Mesendoderm (in vitro differentiated cells): ENCODE measurements at regions not wholly inside any gene's neighbourhood (a gene's known extent, or its start where the extent isn't known, plus 50 kb on each side); places are given as distances from the start of the nearest gene placed in this dataset.

Source experiments
- DNase-seq: peaks from one replicate; pipeline ENCODE4 v3.0.0; 2013
- H2AK5ac ChIP-seq: 2 replicates; pipeline ENCODE4 v1.6.1; 2013; ENCODE audit warnings: low read length, inconsistent platforms
- H2BK120ac ChIP-seq: 2 replicates; pipeline ENCODE4 v1.6.1; 2013; ENCODE audit warnings: low read depth, mild to moderate bottlenecking, low read length, moderate library complexity, mixed read lengths
- H2BK15ac ChIP-seq: replicated peaks from 2 replicates; pipeline ENCODE4 v1.6.1; 2013; ENCODE audit warnings: low read depth, mild to moderate bottlenecking, moderate library complexity
- H2BK5ac ChIP-seq: 2 replicates; pipeline ENCODE4 v1.6.1; 2013; ENCODE audit warnings: low read length, inconsistent platforms
- H3K18ac ChIP-seq: 2 replicates; pipeline ENCODE4 v1.6.1; 2013; ENCODE audit warnings: mild to moderate bottlenecking, low read length, mixed read lengths
- H3K23ac ChIP-seq: one replicate; pipeline ENCODE4 v1.6.1; 2013; ENCODE audit warnings: low read length
- H3K27ac ChIP-seq: 2 replicates; pipeline ENCODE4 v1.5.1; 2013; ENCODE audit warnings: low read depth, mild to moderate bottlenecking, inconsistent platforms, low read length, moderate library complexity
- H3K27me3 ChIP-seq: 2 replicates; pipeline ENCODE4 v1.6.1; 2013; ENCODE audit warnings: low read length, control low read depth, mild to moderate bottlenecking, inconsistent platforms; ENCODE audit not compliant: insufficient read depth, poor library complexity
- H3K36me3 ChIP-seq: 2 replicates; pipeline ENCODE4 v1.6.1; 2013; ENCODE audit warnings: low read length, inconsistent platforms; ENCODE audit not compliant: control insufficient read depth, insufficient read depth
- H3K4ac ChIP-seq: one replicate; pipeline ENCODE4 v1.6.1; 2013; ENCODE audit warnings: low read depth, mild to moderate bottlenecking, low read length, moderate library complexity
- H3K4me1 ChIP-seq: 2 replicates; pipeline ENCODE4 v1.6.1; 2013; ENCODE audit warnings: low read depth, low read length, inconsistent platforms; ENCODE audit not compliant: control insufficient read depth
- H3K4me2 ChIP-seq: 2 replicates; pipeline ENCODE4 v1.6.1; 2013; ENCODE audit warnings: low read length
- H3K4me3 ChIP-seq: 2 replicates; pipeline ENCODE4 v1.5.1; 2013; ENCODE audit warnings: mild to moderate bottlenecking, low read length
- H3K56ac ChIP-seq: one replicate; pipeline ENCODE4 v1.6.1; 2013; ENCODE audit warnings: low read length
- H3K79me1 ChIP-seq: 2 replicates; pipeline ENCODE4 v1.6.1; 2013; ENCODE audit warnings: low read length, inconsistent platforms
- H3K79me2 ChIP-seq: 2 replicates; pipeline ENCODE4 v1.6.1; 2013; ENCODE audit warnings: mild to moderate bottlenecking, low read length; ENCODE audit not compliant: control insufficient read depth, insufficient read depth
- H3K9ac ChIP-seq: 2 replicates; pipeline ENCODE4 v1.6.1; 2013; ENCODE audit warnings: low read length, inconsistent platforms
- H4K5ac ChIP-seq: one replicate; pipeline ENCODE4 v1.6.1; 2013; ENCODE audit warnings: low read length
- H4K8ac ChIP-seq: one replicate; pipeline ENCODE4 v1.6.1; 2013; ENCODE audit warnings: low read depth, mild to moderate bottlenecking, control low read depth, low read length, moderate library complexity
- WGBS: extraction: QIAGEN DNeasy Blood & Tissue Kit; methylation state at CpG from one replicate; pipeline ENCODE4 v1.1.7; 2013; ENCODE audit warnings: low lambda C conversion rate, missing lambda C conversion rate; ENCODE audit not compliant: insufficient coverage; ENCODE audit errors: extremely low coverage; 5-methylcytosine and 5-hydroxymethylcytosine counted together

GRCh38 chr12:91344408-91344807 lies 161.8 kb upstream of the DCN start:
- Histone ChIP-seq H2AK5ac (no peak overlapping the region), H3K4me3 (no peak overlapping the region), H4K5ac (no peak overlapping the region), H3K56ac (no peak overlapping the region), H3K9ac (no peak overlapping the region), H2BK5ac (no peak overlapping the region), H3K27me3 (no peaks in the 10 kb centered on the region), H3K79me1 (no peaks in the 10 kb centered on the region), H4K8ac (no peak overlapping the region), H3K4me1 (no peaks in the 10 kb centered on the region), H3K4ac (no peak overlapping the region), H3K27ac (no peak overlapping the region), H2BK15ac (no peak overlapping the region), H3K23ac (no peak overlapping the region), H3K79me2 (no peaks in the 10 kb centered on the region), H3K18ac (no peak overlapping the region), H3K4me2 (no peak overlapping the region), H3K36me3 (no peaks in the 10 kb centered on the region), H2BK120ac (no peak overlapping the region)
- no CpG with 5 or more reads among the region's 2 CpGs for WGBS
- no peak for DNase-seq

GRCh38 chr12:91343010-91343409 lies 160.4 kb upstream of the DCN start:
- Histone ChIP-seq H3K4me2 (no peak overlapping the region), H3K4me3 (no peak overlapping the region), H3K9ac (no peak overlapping the region), H3K4me1 (no peaks in the 10 kb centered on the region), H3K56ac (no peak overlapping the region), H3K4ac (no peak overlapping the region), H3K79me2 (no peaks in the 10 kb centered on the region), H2BK5ac (no peak overlapping the region), H2AK5ac (no peak overlapping the region), H3K18ac (no peak overlapping the region), H3K27me3 (no peaks in the 10 kb centered on the region), H3K79me1 (no peaks in the 10 kb centered on the region), H2BK120ac (no peak overlapping the region), H4K5ac (no peak overlapping the region), H2BK15ac (no peak overlapping the region), H3K27ac (no peak overlapping the region), H3K36me3 (no peaks in the 10 kb centered on the region), H4K8ac (no peak overlapping the region), H3K23ac (no peak overlapping the region)
- no CpG with 5 or more reads among the region's 2 CpGs for WGBS
- DNase-seq = no peak

GRCh38 chr12:91339106-91339505 lies 156.5 kb upstream of the DCN start:
- DNase-seq = no peak
- H4K5ac ChIP-seq = no peak overlapping the region
- no peak overlapping the region for H3K9ac ChIP-seq
- no peak overlapping the region for H2AK5ac ChIP-seq
- no peaks in the 10 kb centered on the region for H3K79me2 ChIP-seq
- no peak overlapping the region for H3K4me3 ChIP-seq
- no peak overlapping the region for H3K18ac ChIP-seq
- H3K56ac ChIP-seq = no peak overlapping the region
- no CpG with 5 or more reads among the region's 2 CpGs for WGBS
- H3K4me1 ChIP-seq = no peaks in the 10 kb centered on the region
- no peak overlapping the region for H4K8ac ChIP-seq
- no peak overlapping the region for H2BK5ac ChIP-seq
- no peak overlapping the region for H3K4ac ChIP-seq
- no peak overlapping the region for H3K4me2 ChIP-seq
- H2BK15ac ChIP-seq = no peak overlapping the region
- H3K27me3 ChIP-seq = no peaks in the 10 kb centered on the region
- no peaks in the 10 kb centered on the region for H3K79me1 ChIP-seq
- no peak overlapping the region for H3K23ac ChIP-seq
- H3K36me3 ChIP-seq = no peaks in the 10 kb centered on the region
- H3K27ac ChIP-seq = no peak overlapping the region
- no peak overlapping the region for H2BK120ac ChIP-seq

GRCh38 chr12:91335699-91336098 lies 153.1 kb upstream of the DCN start:
- no peak overlapping the region for H3K4me2 ChIP-seq
- H3K27me3 ChIP-seq = no peaks in the 10 kb centered on the region
- H3K56ac ChIP-seq = no peak overlapping the region
- H4K5ac ChIP-seq = no peak overlapping the region
- DNase-seq = no peak
- H2BK15ac ChIP-seq = no peak overlapping the region
- H3K27ac ChIP-seq = no peak overlapping the region
- H3K79me1 ChIP-seq = no peaks in the 10 kb centered on the region
- no peak overlapping the region for H3K4me3 ChIP-seq
- no peaks in the 10 kb centered on the region for H3K36me3 ChIP-seq
- no peak overlapping the region for H3K18ac ChIP-seq
- no peak overlapping the region for H3K9ac ChIP-seq
- H2AK5ac ChIP-seq = no peak overlapping the region
- H3K4me1 ChIP-seq = no peaks in the 10 kb centered on the region
- H3K4ac ChIP-seq = no peak overlapping the region
- no peaks in the 10 kb centered on the region for H3K79me2 ChIP-seq
- H2BK120ac ChIP-seq = no peak overlapping the region
- H4K8ac ChIP-seq = no peak overlapping the region
- no peak overlapping the region for H3K23ac ChIP-seq
- no CpG with 5 or more reads among the region's 1 CpG for WGBS
- no peak overlapping the region for H2BK5ac ChIP-seq

GRCh38 chr12:91333966-91334365 lies 151.3 kb upstream of the DCN start:
- Histone ChIP-seq H4K5ac (no peak overlapping the region), H3K56ac (no peak overlapping the region), H3K4me3 (no peak overlapping the region), H2BK5ac (no peak overlapping the region), H3K4ac (no peak overlapping the region), H4K8ac (no peak overlapping the region), H3K36me3 (no peaks in the 10 kb centered on the region), H3K23ac (no peak overlapping the region), H3K4me1 (no peaks in the 10 kb centered on the region), H3K27ac (no peak overlapping the region), H3K4me2 (no peak overlapping the region), H3K79me2 (no peaks in the 10 kb centered on the region), H2BK15ac (no peak overlapping the region), H3K27me3 (no peaks in the 10 kb centered on the region), H2BK120ac (no peak overlapping the region), H2AK5ac (no peak overlapping the region), H3K18ac (no peak overlapping the region), H3K79me1 (no peaks in the 10 kb centered on the region), H3K9ac (no peak overlapping the region)
- DNase-seq = no peak

- Histone ChIP-seq H3K18ac (no peak overlapping the region), H3K4me2 (no peak overlapping the region), H3K4me3 (no peak overlapping the region), H4K5ac (no peak overlapping the region), H4K8ac (no peak overlapping the region), H3K27me3 (no peaks in the 10 kb centered on the region), H2AK5ac (no peak overlapping the region), H3K27ac (no peak overlapping the region), H3K4me1 (no peaks in the 10 kb centered on the region), H3K79me2 (no peaks in the 10 kb centered on the region), H3K56ac (no peak overlapping the region), H3K9ac (no peak overlapping the region), H2BK15ac (no peak overlapping the region), H3K4ac (no peak overlapping the region), H3K23ac (no peak overlapping the region), H3K79me1 (no peaks in the 10 kb centered on the region), H2BK5ac (no peak overlapping the region), H2BK120ac (no peak overlapping the region), H3K36me3 (no peaks in the 10 kb centered on the region)
- WGBS = no CpG with 5 or more reads among the region's 1 CpG
- no peak for DNase-seq
Measured at GRCh38 chr12:91332302-91332701, 149.7 kb upstream of the DCN start.
